LNCAP (cell line): ENCODE measurements at regions not wholly inside any gene's neighbourhood (a gene's known extent, or its start where the extent isn't known, plus 50 kb on each side); places are given as distances from the start of the nearest gene placed in this dataset.

Source experiments
- CTCF ChIP-seq: fragments of 450-650 bp; IDR thresholded peaks from 2 replicates; pipeline ENCODE4 v1.5.1; 2017; ENCODE audit warnings: mild to moderate bottlenecking

GRCh38 chr14:41000350-41000749, 606.3 kb upstream of the LRFN5 start:
- TF ChIP-seq CTCF = no peak

- TF ChIP-seq CTCF = no peak
These were observed 617.4 kb upstream of the LRFN5 start for GRCh38 chr14:40989260-40989659.

GRCh38 chr14:40987481-40987880, 619.2 kb upstream of the LRFN5 start:
- no peak for TF ChIP-seq CTCF

- TF ChIP-seq CTCF = no peak
These were observed 620.0 kb upstream of the LRFN5 start for GRCh38 chr14:40986655-40987054.

- TF ChIP-seq CTCF = no peak
These were observed 621.1 kb upstream of the LRFN5 start for GRCh38 chr14:40985584-40985983.

- no peak for TF ChIP-seq CTCF
These were observed 623.1 kb upstream of the LRFN5 start for GRCh38 chr14:40983604-40984003.

- no peak for TF ChIP-seq CTCF
These were observed 625.4 kb upstream of the LRFN5 start for GRCh38 chr14:40981247-40981646.

GRCh38 chr14:40955131-40955505, 651.6 kb upstream of the LRFN5 start:
- no peak for TF ChIP-seq CTCF
